ENCODE measurements at regions not wholly inside any gene's neighbourhood (a gene's known extent, or its start where the extent isn't known, plus 50 kb on each side); places are given as distances from the start of the nearest gene placed in this dataset.
"Not testable (repeated sequence)": the region's sequence is repeated elsewhere in the genome, so short reads cannot be mapped to it uniquely, and the experiment has no call there.

- TF ChIP-seq EP300 (IDR thresholded peaks at IDR 0.05; ENCODE audit: low read depth): no peak
- Histone ChIP-seq H3K27ac (no peak overlapping the region), H3K27me3 (no peaks in the 10 kb centered on the region), H3K4me1 (no peaks in the 10 kb centered on the region), H3K36me3 (no peaks in the 10 kb centered on the region), H3K4me3 (no peak overlapping the region), H3K9me3 (no peaks in the 10 kb centered on the region)
- in situ Hi-C loops (cut with MboI; ENCODE audit: low pct_ligation_motif_present in 1 of 4, low pct_unique_long_range_greater_than_20kb in 1 of 4, low sequenced_read_pairs in 3 of 4): no loop called here
- WGBS, 2 donors (ENCODE audit: low coverage in 1 of 2): 41% methylated on average over 2 of the region's 2 CpGs; no CpG with 5 or more reads in 1 of the 2 donors
- no peak for DNase-seq
- intact Hi-C loops (cut with DNase I; ENCODE audit: low total_unique reads): no loop called here
These were observed 188.9 kb upstream of the DDX53 start for GRCh38 chrX:22810876-22811275.

GRCh38 chrX:22818061-22818460 lies 181.7 kb upstream of the DDX53 start:
- H3K27me3 ChIP-seq: no peaks in the 10 kb centered on the region
- no peaks in the 10 kb centered on the region for H3K36me3 ChIP-seq
- H3K27ac ChIP-seq: no peak overlapping the region
- intact Hi-C loops (cut with DNase I; ENCODE audit: low total_unique reads) (no loop called here), in situ Hi-C loops (cut with MboI; ENCODE audit: low pct_ligation_motif_present in 1 of 4, low pct_unique_long_range_greater_than_20kb in 1 of 4, low sequenced_read_pairs in 3 of 4) (no loop called here)
- no peak for DNase-seq
- H3K9me3 ChIP-seq: no peaks in the 10 kb centered on the region
- no peak overlapping the region for H3K4me3 ChIP-seq
- TF ChIP-seq POLR2AphosphoS5 (IDR thresholded peaks at IDR 0.05) (no peak), CTCF (IDR thresholded peaks at IDR 0.05) (no peak), EP300 (IDR thresholded peaks at IDR 0.05; ENCODE audit: low read depth) (no peak), POLR2A (IDR thresholded peaks at IDR 0.05) (no peak)
- no peaks in the 10 kb centered on the region for H3K4me1 ChIP-seq

- no peaks in the 10 kb centered on the region for H3K9me3 ChIP-seq
- H3K27ac ChIP-seq: no peak overlapping the region
- H3K27me3 ChIP-seq: no peaks in the 10 kb centered on the region
- H3K4me1 ChIP-seq: no peaks in the 10 kb centered on the region
- no peak overlapping the region for H3K4me3 ChIP-seq
- in situ Hi-C loops (cut with MboI; ENCODE audit: low pct_ligation_motif_present in 1 of 4, low pct_unique_long_range_greater_than_20kb in 1 of 4, low sequenced_read_pairs in 3 of 4): no loop called here
- TF ChIP-seq POLR2AphosphoS5 (IDR thresholded peaks at IDR 0.05): no peak
- no peaks in the 10 kb centered on the region for H3K36me3 ChIP-seq
- no peak for DNase-seq
- intact Hi-C loops (cut with DNase I; ENCODE audit: low total_unique reads): no loop called here
These were observed 144.1 kb upstream of the DDX53 start for GRCh38 chrX:22855693-22856092.

GRCh38 chrX:22859642-22860041 lies 140.1 kb upstream of the DDX53 start:
- in situ Hi-C loops (cut with MboI; ENCODE audit: low pct_ligation_motif_present in 1 of 4, low pct_unique_long_range_greater_than_20kb in 1 of 4, low sequenced_read_pairs in 3 of 4): no loop called here
- no peak overlapping the region for H3K27ac ChIP-seq
- no peak for DNase-seq
- H3K27me3 ChIP-seq: no peaks in the 10 kb centered on the region
- no peaks in the 10 kb centered on the region for H3K9me3 ChIP-seq
- TF ChIP-seq EP300 (IDR thresholded peaks at IDR 0.05; ENCODE audit: low read depth) (no peak), POLR2AphosphoS5 (IDR thresholded peaks at IDR 0.05) (no peak), POLR2A (IDR thresholded peaks at IDR 0.05) (no peak), CTCF (IDR thresholded peaks at IDR 0.05) (no peak)
- H3K36me3 ChIP-seq: no peaks in the 10 kb centered on the region
- no peaks in the 10 kb centered on the region for H3K4me1 ChIP-seq
- intact Hi-C loops (cut with DNase I; ENCODE audit: low total_unique reads): no loop called here
- no peak overlapping the region for H3K4me3 ChIP-seq

- DNase-seq; H3K27me3 ChIP-seq; H3K4me1 ChIP-seq; H3K4me3 ChIP-seq; H3K36me3 ChIP-seq; H3K9me3 ChIP-seq; H3K27ac ChIP-seq; intact Hi-C loops (cut with DNase I; ENCODE audit: low total_unique reads); in situ Hi-C loops (cut with MboI; ENCODE audit: low pct_ligation_motif_present in 1 of 4, low pct_unique_long_range_greater_than_20kb in 1 of 4, low sequenced_read_pairs in 3 of 4): not testable (repeated sequence)
- WGBS, 2 donors (ENCODE audit: low coverage in 1 of 2): 51% methylated on average over 5 of the region's 5 CpGs; no CpG with 5 or more reads in 1 of the 2 donors
These were observed 133.0 kb upstream of the DDX53 start for GRCh38 chrX:22866801-22867200.

GRCh38 chrX:22882543-22882942 lies 117.2 kb upstream of the DDX53 start:
- intact Hi-C loops (cut with DNase I; ENCODE audit: low total_unique reads) (no loop called here), in situ Hi-C loops (cut with MboI; ENCODE audit: low pct_ligation_motif_present in 1 of 4, low pct_unique_long_range_greater_than_20kb in 1 of 4, low sequenced_read_pairs in 3 of 4) (no loop called here)
- Histone ChIP-seq H3K27me3 (no peaks in the 10 kb centered on the region), H3K27ac (no peak overlapping the region), H3K4me1 (no peaks in the 10 kb centered on the region), H3K4me3 (no peak overlapping the region), H3K9me3 (no peaks in the 10 kb centered on the region), H3K36me3 (no peaks in the 10 kb centered on the region)
- DNase-seq: no peak
- WGBS, 2 donors (ENCODE audit: low coverage in 1 of 2): 42 to 47% methylated on average over 2 of the region's 2 CpGs
- TF ChIP-seq EP300 (IDR thresholded peaks at IDR 0.05; ENCODE audit: low read depth): no peak
- TF ChIP-seq POLR2A (IDR thresholded peaks at IDR 0.05): no peak
- no peak for TF ChIP-seq POLR2AphosphoS5 (IDR thresholded peaks at IDR 0.05)
- TF ChIP-seq CTCF (IDR thresholded peaks at IDR 0.05): no peak

Measured in transverse colon (tissue), 4 donors.